Eye (tissue), 1 donor: ENCODE measurements at regions not wholly inside any gene's neighbourhood (a gene's known extent, or its start where the extent isn't known, plus 50 kb on each side); places are given as distances from the start of the nearest gene placed in this dataset.
"Not testable (repeated sequence)": the region's sequence is repeated elsewhere in the genome, so short reads cannot be mapped to it uniquely, and the experiment has no call there.

Source experiments
- DNase-seq: peaks from one replicate; pipeline ENCODE4 v3.0.0-alpha.2; 2015

DNA sequence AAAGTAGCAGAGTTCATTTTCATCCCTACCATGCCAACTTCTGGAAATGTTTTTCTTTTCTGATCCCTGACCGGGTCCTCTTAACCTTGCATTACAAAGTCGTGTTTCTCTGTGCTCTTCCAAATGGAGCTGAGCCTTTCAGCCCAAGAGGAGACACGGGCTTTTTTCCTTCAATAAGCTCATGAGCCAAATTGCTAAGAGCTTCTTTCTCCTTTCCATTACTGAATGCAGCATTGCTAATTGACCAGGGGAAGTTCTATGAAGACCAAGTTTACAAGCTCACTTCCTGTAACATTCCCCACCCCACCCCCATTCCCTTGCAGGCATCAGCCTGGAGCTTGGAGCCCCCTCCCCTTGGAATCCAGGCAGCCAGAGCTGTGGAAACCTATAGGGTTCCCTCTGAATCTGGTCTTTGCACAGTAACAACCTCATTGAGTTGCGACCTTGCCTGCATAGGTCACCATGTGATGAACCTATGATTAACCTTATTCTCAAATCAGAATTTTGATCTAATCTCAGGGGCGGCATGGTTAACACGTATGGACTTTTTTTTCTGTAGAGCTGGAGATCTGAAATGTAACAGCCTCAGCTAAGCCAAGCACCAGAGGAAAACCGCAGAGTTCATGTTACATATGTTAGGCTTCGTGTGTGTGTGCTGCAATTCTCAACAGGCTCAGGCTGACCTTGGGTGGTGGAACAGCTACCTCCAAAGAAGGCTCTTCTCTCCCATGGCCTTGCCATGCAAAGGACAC lies 395.7 kb upstream of the ZNF462 start:
- peak; percentile 56 for DNase-seq

DNA sequence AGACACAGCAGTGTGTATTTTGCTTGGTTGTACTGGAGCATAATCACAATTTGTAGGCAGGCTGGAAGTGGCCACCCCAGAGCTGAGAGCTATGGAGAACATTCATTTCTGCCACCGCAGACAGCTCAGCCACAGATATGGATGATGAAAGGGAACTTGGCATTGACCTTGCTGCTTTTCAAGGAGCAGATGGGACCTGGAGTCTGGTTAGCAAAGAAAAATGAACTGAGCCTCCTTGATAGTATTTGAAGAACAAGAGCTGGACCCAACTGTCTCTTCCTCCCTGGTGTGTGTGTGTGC lies 395.2 kb upstream of the ZNF462 start:
- peak; percentile 11 for DNase-seq

DNA sequence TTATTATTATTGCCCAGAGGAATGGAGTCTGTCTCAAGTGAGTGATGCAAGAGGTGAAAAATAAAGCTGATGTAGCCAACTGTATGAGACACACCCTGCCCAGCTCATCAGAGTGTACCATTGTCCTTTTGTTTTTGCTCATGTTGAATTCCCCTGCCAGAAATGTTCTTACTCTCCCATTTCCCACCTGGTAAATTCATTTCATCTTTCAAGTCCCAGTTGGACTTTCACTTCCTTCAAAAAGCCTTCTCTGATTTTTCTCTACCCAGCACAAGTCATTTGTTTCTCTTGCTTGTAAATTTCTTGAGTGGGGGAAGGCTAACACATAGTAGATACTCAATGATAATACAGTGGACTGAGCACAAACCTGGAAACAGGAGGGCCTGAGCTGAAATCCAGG lies 394.5 kb upstream of the ZNF462 start:
- DNase-seq = no peak

DNA sequence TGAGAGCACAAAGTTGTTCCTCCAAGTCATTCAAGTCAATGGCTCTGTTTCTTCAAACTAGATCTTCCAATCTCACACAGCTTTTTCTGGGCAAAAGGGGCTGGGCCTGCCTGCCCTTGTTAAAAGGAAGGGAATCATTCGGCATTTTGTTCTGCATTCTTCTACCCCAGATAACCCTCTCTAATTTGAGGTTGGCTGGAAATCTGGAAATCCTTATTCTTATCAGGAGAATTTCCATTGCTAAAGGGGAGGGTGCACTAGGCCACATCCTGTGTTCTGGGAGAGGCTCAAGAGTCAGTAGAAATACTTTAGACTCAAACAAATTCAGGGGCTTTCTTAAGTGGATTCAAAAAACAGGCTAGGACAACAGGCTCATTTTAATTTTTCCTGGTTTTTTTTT lies 384.7 kb upstream of the ZNF462 start:
- DNase-seq = no peak

DNA sequence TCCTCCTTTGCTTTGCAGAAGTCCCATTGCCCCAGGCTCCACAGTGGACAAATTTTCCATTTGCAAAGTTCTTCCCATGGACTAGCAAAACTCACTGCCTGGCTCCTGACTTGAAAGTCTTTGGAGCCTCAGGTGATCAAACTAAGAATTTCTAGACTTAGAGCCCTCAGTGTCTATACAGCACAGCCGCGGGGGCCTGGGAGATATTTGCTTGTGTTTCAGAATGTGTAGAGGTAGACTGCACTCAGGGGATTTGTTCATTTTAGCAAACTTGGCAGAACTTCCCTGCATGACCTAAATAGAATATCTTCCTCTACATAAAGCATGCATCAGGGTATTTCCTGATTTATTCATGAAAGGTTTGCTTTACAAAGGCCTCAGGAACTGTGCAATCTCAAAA lies 384.2 kb upstream of the ZNF462 start:
- no peak for DNase-seq

DNA sequence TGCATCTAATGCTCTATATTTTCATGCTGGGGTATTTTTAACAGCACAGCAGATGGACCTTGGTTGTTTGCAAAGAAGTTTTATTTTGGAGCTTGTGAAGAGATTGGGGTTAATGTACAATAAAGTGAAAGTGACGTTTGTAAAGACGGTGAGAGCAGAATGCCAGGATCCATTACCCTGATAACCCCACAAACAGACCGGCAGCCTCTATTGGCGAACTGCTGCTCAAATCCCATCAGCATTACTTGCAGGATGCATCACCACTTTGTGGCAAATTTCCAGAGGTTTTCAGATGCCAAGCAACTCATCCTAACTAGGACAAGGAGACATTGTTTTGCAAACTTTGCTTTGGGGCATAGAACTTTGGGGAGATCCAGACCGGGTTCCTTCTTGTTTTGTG lies 383.3 kb upstream of the ZNF462 start:
- no peak for DNase-seq

DNA sequence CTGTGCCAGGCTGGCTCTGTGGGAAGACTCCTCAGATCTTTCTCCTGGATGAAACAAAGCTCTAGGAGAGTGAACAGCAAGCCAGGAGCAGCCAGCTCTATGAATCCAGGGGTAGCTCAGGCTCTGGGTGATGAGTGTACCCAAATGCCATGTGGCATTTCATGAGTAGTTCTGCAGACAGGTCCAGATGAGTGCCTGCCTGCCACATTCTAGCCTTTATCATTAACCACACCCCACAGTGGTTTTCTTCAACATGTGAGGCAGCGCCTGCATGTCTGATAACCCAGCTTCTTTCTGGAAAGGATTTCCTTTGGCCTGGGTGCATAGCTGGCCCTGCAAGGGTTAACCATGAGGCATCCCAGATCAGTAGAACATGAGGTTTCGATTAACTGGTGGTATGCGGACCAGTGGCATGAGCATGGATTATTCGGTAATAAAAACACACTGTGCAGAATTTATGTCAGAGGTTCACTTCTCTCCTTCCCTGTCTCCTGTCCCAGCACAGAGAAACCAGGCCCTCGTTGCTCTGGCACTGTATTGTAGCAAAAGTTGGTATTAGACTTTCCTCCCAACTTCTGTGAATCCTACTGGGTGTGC lies 381.9 kb upstream of the ZNF462 start:
- peak; percentile 10 for DNase-seq

DNA sequence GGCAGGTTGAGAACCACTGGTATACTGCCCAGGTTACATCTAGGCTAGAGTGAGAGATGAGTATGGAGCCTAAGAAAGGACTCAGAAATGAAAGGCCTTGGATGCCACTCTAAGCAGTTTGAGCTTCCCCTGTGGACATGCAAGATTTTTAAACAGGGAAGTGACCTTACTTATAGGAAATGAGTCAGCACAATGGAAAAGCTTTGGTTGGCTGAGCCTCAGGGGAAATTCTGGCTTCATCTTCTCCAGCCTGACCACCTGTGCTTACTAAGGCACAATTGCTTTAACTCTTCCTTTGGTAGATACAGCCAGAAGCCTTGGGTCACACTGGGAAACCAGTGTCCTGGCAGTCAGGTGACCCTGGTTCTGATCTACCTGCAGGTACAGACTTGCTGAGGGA lies 380.2 kb upstream of the ZNF462 start:
- no peak for DNase-seq

DNA sequence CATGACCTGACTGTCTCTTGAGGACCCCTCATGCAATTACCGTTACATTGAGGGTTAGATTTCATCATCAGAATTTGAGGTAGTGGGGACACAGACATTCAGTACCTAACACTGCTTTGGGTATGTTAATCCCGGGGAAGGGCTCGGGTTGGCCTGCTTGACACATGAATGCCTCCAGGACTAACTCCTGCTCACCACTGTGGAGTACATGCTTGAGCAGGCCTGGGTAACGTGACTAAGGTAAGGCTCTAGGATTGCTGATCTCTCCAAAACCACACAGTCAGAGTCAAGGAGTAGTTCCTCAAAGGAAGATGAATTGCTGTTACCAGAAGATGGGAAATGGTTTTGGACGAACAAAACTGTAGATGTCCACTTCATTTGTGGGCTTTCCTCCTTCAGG lies 376.3 kb upstream of the ZNF462 start:
- no peak for DNase-seq

DNA sequence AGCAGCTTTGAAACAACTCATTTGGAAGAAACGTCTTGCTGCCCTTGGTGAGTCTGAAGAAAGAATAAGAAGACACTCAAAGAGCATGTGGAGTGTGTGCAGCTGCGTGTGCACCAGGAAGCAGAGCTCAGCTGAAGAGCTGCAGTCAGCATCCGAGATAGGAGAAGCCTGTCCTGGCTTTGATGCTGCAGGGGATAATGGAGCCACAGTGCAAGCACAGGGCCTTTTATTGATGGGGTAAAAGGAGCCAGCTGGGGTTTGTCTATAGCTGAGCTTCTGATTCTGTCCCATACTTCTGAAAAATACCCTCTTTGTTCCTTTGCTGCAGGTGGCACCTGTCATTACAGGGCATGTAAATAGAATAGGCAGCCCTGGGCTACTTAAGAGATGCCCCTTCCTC lies 375.7 kb upstream of the ZNF462 start:
- DNase-seq = no peak

DNA sequence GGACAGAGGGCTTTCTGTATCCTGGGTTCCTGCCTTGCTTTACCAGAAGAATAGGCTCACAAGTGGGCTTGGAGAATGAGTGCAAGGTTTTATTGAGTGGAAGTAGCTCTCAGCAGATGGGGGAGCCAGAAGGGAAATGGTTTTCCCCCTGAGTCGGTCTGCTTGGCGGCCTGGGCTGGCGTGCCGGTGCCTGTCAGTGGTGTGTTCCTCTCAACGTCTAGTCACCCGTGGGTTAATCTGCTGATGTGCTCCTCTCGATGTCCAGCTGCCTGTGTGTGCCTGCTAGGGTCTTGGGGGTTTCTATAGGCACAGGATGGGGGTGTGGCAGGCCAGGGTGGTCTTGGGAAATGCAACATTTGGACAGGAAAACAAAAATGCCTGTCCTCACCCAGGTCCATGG lies 370.8 kb upstream of the ZNF462 start:
- not testable (repeated sequence) for DNase-seq

DNA sequence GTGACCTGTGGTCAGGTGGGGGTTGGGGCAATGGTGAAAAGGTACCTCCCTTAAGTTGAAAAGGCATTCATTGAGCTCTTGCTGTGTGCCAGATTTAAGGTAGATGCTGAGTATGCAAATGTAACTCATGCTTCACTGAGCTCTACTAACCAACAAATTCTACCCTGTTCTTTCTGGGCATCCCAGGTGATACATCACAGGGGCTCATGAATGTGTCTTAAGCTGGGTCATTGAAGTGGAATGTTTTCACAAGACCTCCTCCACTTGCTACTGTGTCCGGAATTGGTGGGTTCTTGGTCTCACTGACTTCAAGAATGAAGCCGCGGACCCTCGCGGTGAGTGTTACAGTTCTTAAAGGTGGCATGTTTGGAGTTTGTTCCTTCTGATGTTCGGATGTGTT lies 362.8 kb upstream of the ZNF462 start:
- no peak for DNase-seq

DNA sequence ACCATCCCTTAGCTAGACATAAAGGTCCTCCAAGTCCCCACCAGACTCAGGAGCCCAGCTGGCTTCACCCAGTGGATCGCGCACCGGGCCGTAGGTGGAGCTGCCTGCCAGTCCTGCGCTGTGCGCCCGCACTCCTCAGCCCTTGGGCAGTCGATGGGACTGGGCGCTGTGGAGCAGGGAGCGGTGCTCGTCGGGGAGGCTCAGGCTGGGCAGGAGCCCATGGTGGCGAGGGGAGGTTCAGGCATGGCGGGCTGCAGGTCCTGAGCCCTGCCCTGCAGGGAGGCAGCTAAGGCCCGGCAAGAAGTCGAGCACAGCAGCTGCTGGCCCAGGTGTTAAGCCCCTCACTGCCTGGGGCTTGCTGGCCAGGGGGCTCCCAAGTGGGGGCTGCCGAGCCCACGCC lies 361.8 kb upstream of the ZNF462 start:
- DNase-seq = not testable (repeated sequence)

DNA sequence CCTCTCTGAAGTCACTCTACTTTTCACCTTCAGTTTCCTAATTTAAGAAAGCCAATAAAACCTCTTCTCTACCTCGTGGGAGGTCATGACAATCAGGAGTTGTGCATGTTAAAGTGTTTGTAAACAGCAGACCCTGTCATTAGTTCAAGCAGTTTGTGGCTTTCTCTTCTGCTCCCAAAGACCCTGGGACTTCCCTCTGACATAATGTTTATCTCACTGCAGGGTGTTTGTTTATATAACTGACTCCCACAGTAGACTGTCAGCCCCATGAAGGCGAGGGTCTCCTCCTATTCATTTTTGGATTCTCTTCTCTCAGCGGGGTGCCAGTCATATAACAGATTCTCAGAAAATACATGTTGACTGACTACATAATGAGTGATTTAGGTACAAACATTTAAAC lies 360.0 kb upstream of the ZNF462 start:
- no peak for DNase-seq

DNA sequence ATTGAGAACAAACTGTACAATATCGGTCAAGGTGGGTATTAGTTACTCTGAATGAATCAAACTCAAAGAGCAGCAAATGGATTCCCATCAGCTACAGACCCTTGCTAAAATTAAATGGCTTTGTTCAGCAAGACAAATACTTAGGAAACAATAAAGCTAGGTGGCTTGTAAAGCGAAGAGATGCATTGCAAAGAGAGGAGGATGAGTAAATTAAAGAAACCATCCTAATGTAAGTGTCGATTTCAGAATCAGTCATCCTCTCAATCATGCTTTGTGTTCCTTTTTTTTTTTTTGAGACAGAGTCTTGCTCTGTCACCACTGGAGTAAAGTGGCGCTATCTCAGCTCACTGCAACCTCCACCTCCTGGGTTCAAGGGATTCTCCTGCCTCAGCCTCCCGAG lies 359.2 kb upstream of the ZNF462 start:
- no peak for DNase-seq

DNA sequence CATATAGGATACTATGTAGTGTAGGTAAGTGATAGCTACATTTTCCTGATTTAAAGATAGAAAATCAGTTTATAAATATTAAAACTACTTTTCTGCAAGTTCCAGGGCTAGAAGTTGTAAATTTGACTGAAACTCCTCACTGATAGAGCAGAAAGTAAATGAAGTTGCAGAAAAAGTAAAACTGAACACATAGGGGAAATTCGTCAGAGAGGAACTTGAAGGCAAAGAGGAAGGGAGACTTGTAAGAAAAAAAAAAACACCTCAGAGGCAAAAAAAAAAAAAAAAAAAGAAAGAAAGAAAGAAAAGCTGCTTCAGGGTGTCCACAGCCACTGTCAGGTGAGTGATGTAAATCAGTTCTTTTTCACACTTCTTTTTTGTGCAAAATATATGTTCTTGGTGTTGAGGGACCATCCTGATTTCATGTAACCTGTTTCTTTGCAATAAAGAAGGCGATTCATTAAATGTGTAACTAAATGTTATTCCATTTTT lies 336.2 kb upstream of the ZNF462 start:
- no peak for DNase-seq

DNA sequence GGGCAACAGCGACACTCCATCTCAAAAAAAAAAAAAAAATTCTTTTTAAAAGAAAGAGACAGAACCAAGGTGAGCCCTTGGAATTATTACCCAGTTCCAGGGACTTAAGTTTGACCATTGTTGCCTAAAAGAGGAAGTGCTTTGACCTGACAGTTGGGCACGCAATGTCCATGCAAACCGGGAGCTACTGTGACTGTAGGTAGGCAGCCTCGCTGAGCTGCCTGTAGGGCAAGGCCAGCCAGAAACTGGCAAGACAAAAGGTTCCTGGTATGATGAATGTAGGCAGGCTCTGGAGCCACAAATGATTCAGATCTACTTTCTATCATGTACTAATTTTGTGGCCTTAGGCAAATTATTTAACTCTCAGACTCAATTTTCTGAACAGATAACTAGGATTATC lies 334.8 kb upstream of the ZNF462 start:
- no peak for DNase-seq

DNA sequence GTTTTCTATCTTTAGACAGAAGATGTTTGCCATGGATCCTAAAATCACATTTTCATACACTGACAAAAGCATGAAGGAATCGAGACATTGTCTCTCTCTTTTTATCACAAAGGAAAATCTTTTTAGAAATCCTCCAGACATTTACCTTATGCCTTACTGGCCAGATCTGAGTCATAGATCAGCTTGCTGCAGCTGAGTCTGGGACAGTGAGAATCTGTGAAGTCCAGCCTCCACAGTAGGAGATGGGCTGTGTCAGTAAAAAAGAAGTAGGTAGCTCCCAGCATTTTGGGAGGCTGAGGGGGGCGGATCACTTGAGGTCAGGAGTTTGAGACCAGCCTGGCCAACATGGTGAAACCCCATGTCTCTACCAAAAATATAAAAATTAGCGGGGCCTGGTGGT lies 333.4 kb upstream of the ZNF462 start:
- no peak for DNase-seq

DNA sequence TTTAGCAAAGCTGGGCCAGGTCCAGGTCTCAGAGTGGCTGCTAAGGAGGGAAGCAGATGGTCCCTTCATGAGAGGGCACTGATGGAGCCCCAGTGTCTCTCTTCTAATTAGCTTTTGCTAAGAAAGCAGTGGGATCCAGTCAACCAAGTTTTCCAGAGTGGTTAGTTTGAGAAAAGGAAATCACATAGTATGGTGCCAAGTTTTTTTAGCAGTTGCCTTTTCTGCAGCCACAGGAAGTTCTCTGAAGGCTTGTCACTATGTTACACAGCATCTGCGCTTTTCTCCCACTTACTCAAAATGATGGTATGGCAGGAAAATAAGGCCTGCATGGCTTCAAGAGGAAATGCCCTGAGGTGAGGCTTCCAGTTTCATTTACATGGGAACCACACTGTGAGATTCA lies 331.5 kb upstream of the ZNF462 start:
- no peak for DNase-seq

DNA sequence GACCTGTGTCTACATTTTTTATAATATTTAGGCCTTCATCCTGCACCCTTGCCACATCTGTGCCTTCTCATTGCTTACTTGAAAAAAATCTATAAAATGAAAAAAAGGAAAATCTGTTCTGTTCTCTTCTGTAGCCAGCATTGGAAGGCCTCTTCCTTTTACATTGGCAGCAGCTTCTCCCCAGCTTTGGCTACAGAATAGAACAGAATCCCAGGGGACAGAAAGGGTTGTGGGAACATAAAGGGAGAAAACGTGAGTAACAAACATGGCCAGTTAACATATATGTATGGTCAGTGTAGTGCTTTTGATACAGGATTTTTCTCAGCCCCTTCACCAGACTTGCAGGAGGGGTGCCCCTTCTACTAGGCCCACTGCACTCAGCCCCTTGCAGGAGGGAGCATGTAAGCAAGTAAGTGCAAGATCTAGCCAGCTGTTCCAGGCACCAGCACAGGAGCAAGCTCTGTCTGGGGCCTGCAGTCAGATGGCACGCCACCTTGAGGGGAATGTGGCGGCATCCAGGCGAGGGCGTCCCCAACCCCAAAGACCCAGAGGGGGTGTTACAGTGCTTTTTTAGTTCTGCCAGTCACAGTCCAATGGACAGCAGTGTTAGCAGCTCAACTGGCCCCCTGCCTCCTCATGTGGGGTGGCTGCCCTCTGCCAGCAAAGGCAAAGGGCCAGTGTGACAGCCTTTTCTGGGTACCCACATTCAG lies 330.5 kb upstream of the ZNF462 start:
- no peak for DNase-seq

DNA sequence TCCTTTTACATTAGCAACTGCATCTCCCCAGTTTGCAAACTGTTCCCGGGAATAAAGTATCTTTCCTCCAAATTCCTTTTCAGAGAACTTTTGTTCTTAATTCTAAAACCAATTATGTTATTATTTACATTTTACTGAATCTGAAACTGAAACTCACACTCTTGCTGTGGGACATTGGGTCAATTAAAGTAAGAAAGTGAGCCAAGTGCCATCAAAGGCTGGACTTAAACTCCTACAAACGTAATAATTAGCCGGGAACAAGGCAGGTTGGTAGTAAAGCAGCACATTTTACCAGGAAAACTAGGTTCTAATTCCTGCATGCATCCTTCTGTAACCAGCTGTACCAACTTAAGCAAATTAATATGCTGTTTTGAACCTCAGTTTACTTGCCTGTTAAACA lies 328.2 kb upstream of the ZNF462 start:
- DNase-seq = no peak

DNA sequence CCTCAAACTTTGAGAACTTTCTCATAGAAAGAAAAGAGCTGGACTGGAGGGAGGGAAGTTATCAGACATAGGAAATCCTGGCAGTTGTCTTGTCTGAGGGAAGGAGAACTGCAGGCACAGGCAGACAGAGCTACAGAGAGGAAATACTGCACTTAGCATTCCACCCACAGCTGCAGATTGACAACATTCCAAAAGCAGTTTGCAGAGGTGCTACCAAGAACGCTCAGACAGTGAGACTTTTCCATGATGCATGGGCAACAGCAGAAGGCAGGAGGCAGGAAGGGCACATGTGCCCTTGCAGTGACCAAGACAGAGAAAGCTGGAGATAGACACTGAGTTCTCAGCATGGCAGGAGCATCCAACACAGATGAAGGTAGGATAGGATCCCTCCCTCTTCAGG lies 327.5 kb upstream of the ZNF462 start:
- DNase-seq = no peak

DNA sequence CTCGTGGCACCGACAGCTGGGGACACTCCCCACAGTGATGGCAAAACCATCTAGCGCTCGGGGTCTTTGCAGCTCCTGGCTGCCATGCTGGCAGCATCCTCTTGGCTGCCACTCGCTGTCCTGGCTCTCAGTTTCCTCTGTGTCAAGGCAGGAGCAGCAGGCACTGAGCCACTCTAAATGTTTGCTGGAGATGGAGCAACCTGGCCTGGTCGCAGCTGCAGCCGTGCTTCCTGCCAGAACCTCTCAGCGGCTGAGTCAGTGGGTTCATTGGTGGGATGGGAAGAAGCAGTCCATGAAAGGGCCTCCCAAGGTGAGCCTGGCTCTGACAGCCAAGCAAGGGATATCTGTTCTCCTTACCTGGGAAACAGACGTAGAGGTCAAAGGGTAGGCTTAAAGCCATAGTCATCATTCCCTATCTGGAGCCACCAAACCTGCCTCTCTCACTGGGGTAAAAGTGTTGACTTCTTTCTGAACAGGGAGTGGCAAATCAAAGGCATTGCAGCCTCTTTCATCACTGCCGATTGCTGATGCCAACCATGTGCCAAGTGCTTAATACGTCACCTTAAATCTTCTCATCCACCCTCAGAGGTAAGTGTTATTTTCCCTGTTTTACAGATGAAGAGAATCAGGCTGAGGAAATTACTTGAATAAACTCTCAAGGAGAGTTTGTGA lies 304.8 kb upstream of the ZNF462 start:
- no peak for DNase-seq

DNA sequence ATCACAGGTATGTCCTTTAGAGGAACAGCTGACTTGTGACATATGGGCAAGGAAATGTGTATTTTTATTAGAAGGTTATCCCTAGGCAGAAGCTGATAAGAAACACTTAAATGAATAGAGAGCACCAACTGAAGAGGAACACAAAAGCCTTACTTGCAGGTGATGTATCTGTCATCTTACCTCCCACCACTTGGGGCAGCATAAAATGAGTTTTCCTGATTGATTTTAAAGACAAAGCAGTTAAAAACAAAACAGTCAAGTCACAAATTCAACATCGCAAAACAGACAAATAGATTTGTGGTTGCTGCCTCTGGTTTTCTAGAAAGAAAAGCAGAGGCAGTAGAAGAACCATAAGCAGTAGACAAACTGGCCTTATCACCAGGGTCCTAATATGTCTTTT lies 302.4 kb upstream of the ZNF462 start:
- no peak for DNase-seq
